BE2C (cell line): ENCODE measurements at regions not wholly inside any gene's neighbourhood (a gene's known extent, or its start where the extent isn't known, plus 50 kb on each side); places are given as distances from the start of the nearest gene placed in this dataset.

Experiments used
- DNase-seq: peaks from one replicate; pipeline ENCODE4 v3.0.0-alpha.2; 2020
- H3K27me3 ChIP-seq: fragments of 250-450 bp; sonication (Bioruptor Pico); 2 replicates; pipeline ENCODE4 v1.5.1; 2020; ENCODE audit warnings: mild to moderate bottlenecking
- H3K36me3 ChIP-seq: fragments of 250-450 bp; sonication (Bioruptor Pico); 2 replicates; pipeline ENCODE4 v1.5.1; 2020; ENCODE audit warnings: mild to moderate bottlenecking
- H3K4me1 ChIP-seq: fragments of 250-450 bp; sonication (Bioruptor Pico); 2 replicates; pipeline ENCODE4 v1.5.1; 2020
- H3K4me3 ChIP-seq: 2 replicates; pipeline ENCODE4 v1.5.1; 2011; ENCODE audit warnings: low read depth, low read length
- H3K9me3 ChIP-seq: fragments of 250-450 bp; sonication (Bioruptor Pico); 2 replicates; pipeline ENCODE4 v1.5.1; 2020
- CTCF ChIP-seq: IDR thresholded peaks from 2 replicates; pipeline ENCODE4 v1.5.1; 2012; ENCODE audit warnings: mild to moderate bottlenecking, low read depth, low read length

DNA sequence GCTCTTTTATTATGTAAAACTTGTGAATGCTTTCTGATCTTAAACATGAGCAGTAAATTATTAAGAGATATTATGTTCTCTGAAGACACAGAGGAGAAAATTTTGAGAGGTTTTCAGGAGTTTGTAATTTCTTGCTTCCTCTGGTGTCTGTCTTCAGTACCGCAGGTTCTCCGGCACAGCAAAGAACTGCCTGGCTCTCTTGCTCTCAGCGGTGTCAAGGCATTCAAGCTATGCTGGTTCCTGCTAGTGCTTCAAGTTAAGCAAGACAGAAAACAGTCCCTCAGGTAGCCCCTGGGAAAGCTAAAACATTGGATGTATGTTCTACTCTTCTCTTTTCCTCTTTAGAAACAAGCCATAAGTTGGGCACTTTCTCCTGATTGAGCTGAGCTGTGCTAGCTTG is 120.2 kb upstream of the CENPE start:
- TF ChIP-seq CTCF = no peak
- Histone ChIP-seq H3K9me3 (no peaks in the 10 kb centered on the region), H3K4me1 (no peaks in the 10 kb centered on the region), H3K36me3 (no peaks in the 10 kb centered on the region), H3K4me3 (no peak overlapping the region), H3K27me3 (no peaks in the 10 kb centered on the region)
- no peak for DNase-seq

DNA sequence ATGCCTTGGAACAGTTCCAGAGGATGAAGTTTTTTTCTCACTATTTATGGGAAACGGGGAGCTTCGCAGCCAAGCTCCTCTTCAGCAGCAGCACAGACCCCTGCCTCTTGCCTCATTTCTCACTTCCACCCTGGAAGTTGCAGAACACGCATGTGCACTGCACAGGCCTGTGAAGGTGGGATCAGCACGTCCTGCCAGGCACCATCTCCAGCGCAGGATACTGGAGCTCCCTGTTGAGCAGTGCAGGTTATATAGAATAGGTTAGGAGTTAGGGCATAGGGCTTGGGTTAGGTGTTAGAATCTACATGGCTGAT is 110.1 kb upstream of the CENPE start:
- Histone ChIP-seq H3K4me1 (no peaks in the 10 kb centered on the region), H3K27me3 (no peaks in the 10 kb centered on the region), H3K36me3 (no peaks in the 10 kb centered on the region), H3K9me3 (no peaks in the 10 kb centered on the region), H3K4me3 (no peak overlapping the region)
- DNase-seq = no peak
- no peak for TF ChIP-seq CTCF

GRCh38 chr4:103307453-103308247 is 109.5 kb upstream of the CENPE start:
- H3K4me3 ChIP-seq = no peak overlapping the region
- TF ChIP-seq CTCF = no peak

GRCh38 chr4:103306870-103307375 is 108.8 kb upstream of the CENPE start:
- peak overlapping the region; percentile 10 for H3K4me3 ChIP-seq
- no peaks in the 10 kb centered on the region for H3K27me3 ChIP-seq
- H3K9me3 ChIP-seq = no peaks in the 10 kb centered on the region
- DNase-seq = peak; percentile 50
- H3K36me3 ChIP-seq = no peaks in the 10 kb centered on the region
- no peaks in the 10 kb centered on the region for H3K4me1 ChIP-seq
- no peak for TF ChIP-seq CTCF

More at GRCh38 chr4:103307453-103308247, 109.5 kb upstream of the CENPE start:
- Histone ChIP-seq H3K4me1 (no peaks in the 10 kb centered on the region), H3K27me3 (no peaks in the 10 kb centered on the region), H3K36me3 (no peaks in the 10 kb centered on the region), H3K9me3 (no peaks in the 10 kb centered on the region)
- peak; percentile 3 for DNase-seq

DNA sequence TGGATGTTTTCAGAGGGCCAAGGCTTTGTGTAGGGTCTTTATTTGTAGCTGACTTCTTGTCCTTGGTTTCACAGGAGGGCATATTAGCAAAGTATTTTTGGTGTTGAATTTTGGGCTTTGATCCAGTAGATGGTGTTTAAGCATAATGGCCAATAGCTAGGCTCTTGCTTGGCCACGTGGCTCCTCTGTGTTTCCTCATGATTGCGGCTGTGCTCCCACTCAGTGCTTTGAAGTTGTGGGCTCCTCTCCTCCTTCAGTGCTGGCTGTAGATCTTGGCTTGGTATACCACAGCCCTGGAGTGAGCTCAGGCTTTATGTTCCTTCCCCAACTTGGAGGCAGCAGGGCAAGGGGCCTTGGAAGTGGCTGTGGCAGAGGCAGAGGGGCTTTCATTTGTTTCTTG is 107.2 kb upstream of the CENPE start:
- Histone ChIP-seq H3K9me3 (no peaks in the 10 kb centered on the region), H3K36me3 (no peaks in the 10 kb centered on the region), H3K4me1 (no peaks in the 10 kb centered on the region), H3K4me3 (no peak overlapping the region), H3K27me3 (no peaks in the 10 kb centered on the region)
- no peak for DNase-seq
- TF ChIP-seq CTCF = no peak

GRCh38 chr4:103303011-103303410 is 104.9 kb upstream of the CENPE start:
- H3K27me3 ChIP-seq = no peaks in the 10 kb centered on the region
- H3K4me3 ChIP-seq = no peak overlapping the region
- H3K4me1 ChIP-seq = no peaks in the 10 kb centered on the region
- no peaks in the 10 kb centered on the region for H3K9me3 ChIP-seq
- H3K36me3 ChIP-seq = no peaks in the 10 kb centered on the region
- no peak for TF ChIP-seq CTCF
- DNase-seq = no peak
